H9 (cell line): ENCODE measurements at regions not wholly inside any gene's neighbourhood (a gene's known extent, or its start where the extent isn't known, plus 50 kb on each side); places are given as distances from the start of the nearest gene placed in this dataset.

Source experiments
- DNase-seq: peaks from one replicate; pipeline ENCODE4 v3.0.0-alpha.2; 2017
- H2AFZ ChIP-seq: one replicate; pipeline ENCODE4 v1.6.1; 2013; ENCODE audit warnings: mild to moderate bottlenecking, low read length, control low read depth, moderate library complexity
- H2AK5ac ChIP-seq: 2 replicates; pipeline ENCODE4 v1.6.1; 2013; ENCODE audit warnings: low read length, control low read depth, mixed read lengths; ENCODE audit not compliant: insufficient read length
- H2BK120ac ChIP-seq: one replicate; pipeline ENCODE4 v1.6.1; 2013; ENCODE audit warnings: low read depth, mild to moderate bottlenecking, low read length, control low read depth, inconsistent platforms; ENCODE audit not compliant: poor library complexity, severe bottlenecking
- H2BK12ac ChIP-seq: 2 replicates; pipeline ENCODE4 v1.6.1; 2013; ENCODE audit warnings: low read length, control low read depth, mixed read lengths, low read depth; ENCODE audit not compliant: insufficient read length
- H2BK15ac ChIP-seq: 2 replicates; pipeline ENCODE4 v1.6.1; 2013; ENCODE audit warnings: low read depth, low read length, control low read depth
- H2BK20ac ChIP-seq: one replicate; pipeline ENCODE4 v1.6.1; 2013; ENCODE audit warnings: low read depth, mild to moderate bottlenecking, low read length, control low read depth, inconsistent platforms; ENCODE audit not compliant: poor library complexity, severe bottlenecking
- H2BK5ac ChIP-seq: 2 replicates; pipeline ENCODE4 v1.6.1; 2013; ENCODE audit warnings: low read length, control low read depth, mixed read lengths; ENCODE audit not compliant: insufficient read length
- H3K14ac ChIP-seq: 2 replicates; pipeline ENCODE4 v1.6.1; 2013; ENCODE audit warnings: low read length, control low read depth; ENCODE audit not compliant: insufficient read depth
- H3K18ac ChIP-seq: 2 replicates; pipeline ENCODE4 v1.6.1; 2013; ENCODE audit warnings: low read depth, mild to moderate bottlenecking, mixed read lengths, low read length, control low read depth; ENCODE audit not compliant: insufficient read length
- H3K23ac ChIP-seq: 2 replicates; pipeline ENCODE4 v1.6.1; 2013; ENCODE audit warnings: low read length, control low read depth, mixed read lengths, low read depth; ENCODE audit not compliant: insufficient read length
- H3K23me2 ChIP-seq: 2 replicates; pipeline ENCODE4 v1.6.1; 2013; ENCODE audit warnings: low read depth, mild to moderate bottlenecking, mixed read lengths, low read length, control low read depth; ENCODE audit not compliant: insufficient read length, poor library complexity, severe bottlenecking
- H3K27ac ChIP-seq: 2 replicates; pipeline ENCODE4 v1.5.1; 2013; ENCODE audit warnings: low read length, control low read depth, mixed read lengths, low read depth; ENCODE audit not compliant: insufficient read length
- H3K27me3 ChIP-seq: 2 replicates; pipeline ENCODE4 v1.6.1; 2013; ENCODE audit warnings: low read length, control low read depth, inconsistent platforms; ENCODE audit not compliant: insufficient read depth
- H3K4ac ChIP-seq: 2 replicates; pipeline ENCODE4 v1.6.1; 2013; ENCODE audit warnings: low read depth, mild to moderate bottlenecking, control low read depth, inconsistent platforms, low read length, moderate library complexity
- H3K4me1 ChIP-seq: 2 replicates; pipeline ENCODE4 v1.6.1; 2013; ENCODE audit warnings: low read length, control low read depth, inconsistent platforms; ENCODE audit not compliant: insufficient read depth
- H3K4me2 ChIP-seq: 2 replicates; pipeline ENCODE4 v1.6.1; 2013; ENCODE audit warnings: low read length, control low read depth, mixed read lengths; ENCODE audit not compliant: insufficient read length, insufficient read depth
- H3K56ac ChIP-seq: 2 replicates; pipeline ENCODE4 v1.6.1; 2013; ENCODE audit warnings: low read depth, mild to moderate bottlenecking, mixed read lengths, low read length, control low read depth; ENCODE audit not compliant: insufficient read length
- H3K79me1 ChIP-seq: 2 replicates; pipeline ENCODE4 v1.6.1; 2013; ENCODE audit warnings: low read depth, mild to moderate bottlenecking, moderate library complexity, low read length, control low read depth, inconsistent platforms; ENCODE audit not compliant: insufficient read depth, poor library complexity, severe bottlenecking
- H3K79me2 ChIP-seq: 2 replicates; pipeline ENCODE4 v1.6.1; 2013; ENCODE audit warnings: low read length, control low read depth, inconsistent platforms; ENCODE audit not compliant: insufficient read depth
- H3K9ac ChIP-seq: 2 replicates; pipeline ENCODE4 v1.6.1; 2013; ENCODE audit warnings: low read length, control low read depth, mixed read lengths; ENCODE audit not compliant: insufficient read length; ENCODE audit errors: extremely low read depth
- H3K9me3 ChIP-seq: one replicate; pipeline ENCODE4 v1.6.1; 2013; ENCODE audit warnings: low read depth, low read length, inconsistent platforms; ENCODE audit not compliant: control insufficient read depth
- H3T11ph ChIP-seq: one replicate; pipeline ENCODE4 v1.6.1; 2013; ENCODE audit warnings: mild to moderate bottlenecking, low read length, control low read depth, inconsistent platforms
- H4K20me1 ChIP-seq: one replicate; pipeline ENCODE4 v1.6.1; 2013; ENCODE audit not compliant: control insufficient read depth, insufficient read length, insufficient read depth
- H4K5ac ChIP-seq: 2 replicates; pipeline ENCODE4 v1.6.1; 2013; ENCODE audit warnings: low read depth, mild to moderate bottlenecking, mixed read lengths, low read length, control low read depth; ENCODE audit not compliant: insufficient read length
- H4K8ac ChIP-seq: replicated peaks from 2 replicates; pipeline ENCODE4 v1.6.1; 2013; ENCODE audit warnings: low read length, control low read depth, mixed read lengths, low read depth; ENCODE audit not compliant: insufficient read length
- H4K91ac ChIP-seq: 2 replicates; pipeline ENCODE4 v1.6.1; 2013; ENCODE audit warnings: low read depth, mild to moderate bottlenecking, moderate library complexity, mixed read lengths, low read length, control low read depth; ENCODE audit not compliant: insufficient read length
- H3K27ac Mint-ChIP-seq, 3 experiments: 2 replicates in 2 of 3; 3 replicates in 1 of 3; pipeline ENCODE4 v1.8.0; 2020 to 2021; ENCODE audit warnings: mixed read lengths in 3 of 3, mild to moderate bottlenecking in 1 of 3, moderate library complexity in 1 of 3
- H3K27me3 Mint-ChIP-seq: 2 replicates; pipeline ENCODE4 v1.8.0; 2021; ENCODE audit warnings: low read depth, mild to moderate bottlenecking, moderate library complexity, mixed read lengths
- H3K36me3 Mint-ChIP-seq, 3 experiments: 2 replicates in 2 of 3; 3 replicates in 1 of 3; pipeline ENCODE4 v1.8.0; 2020 to 2021; ENCODE audit warnings: low read depth in 3 of 3, mixed read lengths in 3 of 3; ENCODE audit not compliant: insufficient read depth in 1 of 3
- H3K4me1 Mint-ChIP-seq, 2 experiments: 2 replicates each; pipeline ENCODE4 v1.8.0; 2020; ENCODE audit warnings: mixed read lengths in 2 of 2
- H3K4me3 Mint-ChIP-seq, 2 experiments: 2 replicates in 1 of 2; 3 replicates in 1 of 2; pipeline ENCODE4 v1.8.0; 2020 to 2021; ENCODE audit warnings: mild to moderate bottlenecking in 2 of 2, mixed read lengths in 2 of 2, moderate library complexity in 1 of 2
- H3K9me3 Mint-ChIP-seq, 2 experiments: 2 replicates in 1 of 2; 3 replicates in 1 of 2; pipeline ENCODE4 v1.8.0; 2020; ENCODE audit warnings: mild to moderate bottlenecking in 2 of 2, mixed read lengths in 2 of 2, moderate library complexity in 1 of 2
- WGBS: extraction: QIAGEN DNeasy Blood & Tissue Kit; methylation state at CpG from one replicate; pipeline ENCODE4 v1.1.7; 2013; ENCODE audit warnings: missing lambda C conversion rate, low lambda C conversion rate, mixed read lengths; ENCODE audit not compliant: insufficient read length; ENCODE audit errors: extremely low coverage; 5-methylcytosine and 5-hydroxymethylcytosine counted together
- TF ChIP-seq, protein P1 (sequence below): fragments of 200-600 bp; sonication (generic); conservative IDR thresholded peaks from 3 replicates; pipeline ENCODE4 v1.8.0; 2021; ENCODE audit warnings: antibody characterized with exemption, mild to moderate bottlenecking

DNA sequence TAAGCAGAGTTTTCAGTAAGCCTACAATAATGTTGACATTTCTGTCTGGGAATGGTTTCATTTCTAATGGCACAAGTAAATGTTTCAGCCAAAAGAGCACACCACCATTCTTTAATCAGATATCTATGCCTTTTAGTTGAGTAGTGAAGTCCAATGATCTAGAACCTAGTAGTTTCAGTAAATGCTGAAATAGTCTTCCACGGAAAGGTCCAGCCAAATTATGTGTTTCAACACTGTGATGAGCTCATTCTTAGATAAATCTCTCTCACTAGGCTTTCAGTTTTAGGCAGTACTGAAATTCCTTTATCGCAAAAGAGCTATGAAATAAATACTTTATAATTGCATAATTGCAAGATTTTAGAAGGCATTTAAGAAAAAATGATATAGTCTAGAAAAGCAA is 816.8 kb upstream of the PCDH9 start:
- Histone ChIP-seq H3K14ac (no peak overlapping the region), H3K23me2 (no peaks in the 10 kb centered on the region), H3K23ac (no peak overlapping the region), H3K79me2 (no peaks in the 10 kb centered on the region), H4K8ac (no peak overlapping the region), H3K79me1 (no peaks in the 10 kb centered on the region), H2AK5ac (no peak overlapping the region), H3K4ac (no peak overlapping the region), H2BK15ac (no peak overlapping the region), H2BK20ac (no peak overlapping the region), H3K4me2 (no peak overlapping the region), H3K56ac (no peak overlapping the region), H3K18ac (no peak overlapping the region), H3K27me3 (no peaks in the 10 kb centered on the region), H4K91ac (no peak overlapping the region), H2BK5ac (no peak overlapping the region), H4K20me1 (no peaks in the 10 kb centered on the region), H2BK12ac (no peak overlapping the region), H3T11ph (no peak overlapping the region), H3K9me3 (no peaks in the 10 kb centered on the region), H3K4me1 (no peaks in the 10 kb centered on the region), H3K9ac (no peak overlapping the region), H2BK120ac (no peak overlapping the region), H4K5ac (no peak overlapping the region), H3K27ac (no peak overlapping the region), H2AFZ (no peak overlapping the region)
- H3K4me1 Mint-ChIP-seq: peaks cover 5 to 8% of the 10 kb centered on the region in 2 experiments; a peak in 3 of 4 replicates
- H3K4me3 Mint-ChIP-seq: no peak overlapping the region
- no peak overlapping the region for H3K27ac Mint-ChIP-seq
- DNase-seq: no peak
- H3K27me3 Mint-ChIP-seq: no peaks in the 10 kb centered on the region
- H3K9me3 Mint-ChIP-seq: no peaks in the 10 kb centered on the region
- WGBS: no CpG with 5 or more reads among the region's 2 CpGs
- no peaks in the 10 kb centered on the region for H3K36me3 Mint-ChIP-seq
- TF ChIP-seq, protein P1, sequence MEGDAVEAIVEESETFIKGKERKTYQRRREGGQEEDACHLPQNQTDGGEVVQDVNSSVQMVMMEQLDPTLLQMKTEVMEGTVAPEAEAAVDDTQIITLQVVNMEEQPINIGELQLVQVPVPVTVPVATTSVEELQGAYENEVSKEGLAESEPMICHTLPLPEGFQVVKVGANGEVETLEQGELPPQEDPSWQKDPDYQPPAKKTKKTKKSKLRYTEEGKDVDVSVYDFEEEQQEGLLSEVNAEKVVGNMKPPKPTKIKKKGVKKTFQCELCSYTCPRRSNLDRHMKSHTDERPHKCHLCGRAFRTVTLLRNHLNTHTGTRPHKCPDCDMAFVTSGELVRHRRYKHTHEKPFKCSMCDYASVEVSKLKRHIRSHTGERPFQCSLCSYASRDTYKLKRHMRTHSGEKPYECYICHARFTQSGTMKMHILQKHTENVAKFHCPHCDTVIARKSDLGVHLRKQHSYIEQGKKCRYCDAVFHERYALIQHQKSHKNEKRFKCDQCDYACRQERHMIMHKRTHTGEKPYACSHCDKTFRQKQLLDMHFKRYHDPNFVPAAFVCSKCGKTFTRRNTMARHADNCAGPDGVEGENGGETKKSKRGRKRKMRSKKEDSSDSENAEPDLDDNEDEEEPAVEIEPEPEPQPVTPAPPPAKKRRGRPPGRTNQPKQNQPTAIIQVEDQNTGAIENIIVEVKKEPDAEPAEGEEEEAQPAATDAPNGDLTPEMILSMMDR: no peak
